ENCODE measurements at regions not wholly inside any gene's neighbourhood (a gene's known extent, or its start where the extent isn't known, plus 50 kb on each side); places are given as distances from the start of the nearest gene placed in this dataset.

DNA sequence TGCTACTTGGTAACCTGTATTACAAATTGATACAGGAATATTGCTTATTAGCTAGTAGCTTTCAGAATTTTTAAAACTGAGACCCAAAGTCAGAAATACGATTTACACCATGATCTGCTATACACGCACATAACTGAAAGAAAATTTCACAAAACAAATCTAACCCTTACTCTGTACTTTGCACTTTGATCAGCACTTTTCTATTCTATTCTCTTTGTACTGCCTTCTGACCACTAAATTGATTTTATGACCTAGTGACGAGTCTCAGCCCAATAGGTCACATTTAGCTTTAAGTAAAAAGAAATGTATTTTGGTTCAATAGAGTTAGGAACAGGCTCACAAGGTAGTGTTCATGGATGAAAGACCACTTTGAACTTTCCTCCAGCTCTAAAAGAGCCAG is 252.5 kb downstream of the TBX18 start:
- 83 to 95% methylated on average over 3 of the region's 3 CpGs for WGBS, 2 donors
- no peaks in the 10 kb centered on the region for H3K9me3 ChIP-seq (ENCODE audit: control insufficient read depth, low read length)
- no peak overlapping the region for H3K4me3 ChIP-seq (ENCODE audit: low read length in 2 of 2)
- H3K27ac ChIP-seq (ENCODE audit: low read depth in 1 of 2, low read length in 2 of 2), result no peak overlapping the region
- no peaks in the 10 kb centered on the region for H3K27me3 ChIP-seq (ENCODE audit: control insufficient read depth in 1 of 2, insufficient read depth in 2 of 2, low read length in 1 of 2)
- peaks cover 3 to 6% of the 10 kb centered on the region in 2 donors for H3K4me1 ChIP-seq (ENCODE audit: control insufficient read depth in 1 of 2, insufficient read depth in 2 of 2, low read length in 2 of 2)
- ATAC-seq (ENCODE audit: low FRiP score) (no peak), DNase-seq (no peak)
- no peaks in the 10 kb centered on the region for H3K36me3 ChIP-seq (ENCODE audit: control insufficient read depth in 1 of 2, insufficient read depth in 2 of 2, low read length in 1 of 2)
- intact Hi-C loops (cut with DNase I), result loop anchor here (5.0 to 10.0 kb wide), 4 partner anchors 45 to 253 kb away; partner anchors contain the start of gene TBX18 (in 2 of the 2)

DNA sequence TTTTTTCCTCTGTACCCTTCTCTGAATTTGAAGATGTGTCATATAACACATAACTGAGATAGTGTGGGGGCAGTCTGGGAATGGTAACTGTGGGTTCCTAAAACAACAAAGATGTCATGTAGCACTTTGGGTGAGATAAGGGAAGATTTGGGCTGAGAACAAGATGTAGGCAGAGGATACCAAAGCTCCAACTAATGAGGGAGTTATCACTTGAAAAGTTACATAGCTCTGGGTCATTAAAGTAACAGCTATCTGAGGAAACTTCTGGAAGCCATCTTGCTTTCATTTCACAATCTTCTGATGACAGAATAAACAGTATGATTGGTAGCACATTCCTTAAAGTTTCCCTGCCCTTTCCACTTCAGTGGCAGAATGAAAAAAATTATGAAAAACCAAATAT is 255.4 kb downstream of the TBX18 start:
- DNase-seq, result no peak
- no peaks in the 10 kb centered on the region for H3K9me3 ChIP-seq (ENCODE audit: control insufficient read depth, low read length)
- H3K4me3 ChIP-seq (ENCODE audit: low read length in 2 of 2), result no peak overlapping the region
- peaks cover 0 to 4% of the 10 kb centered on the region in 2 donors for H3K4me1 ChIP-seq (ENCODE audit: control insufficient read depth in 1 of 2, insufficient read depth in 2 of 2, low read length in 2 of 2)
- no peak overlapping the region for H3K27ac ChIP-seq (ENCODE audit: low read depth in 1 of 2, low read length in 2 of 2)
- no peaks in the 10 kb centered on the region for H3K36me3 ChIP-seq (ENCODE audit: control insufficient read depth in 1 of 2, insufficient read depth in 2 of 2, low read length in 1 of 2)
- ATAC-seq (ENCODE audit: low FRiP score), result no peak
- intact Hi-C loops (cut with DNase I), result no loop called here
- H3K27me3 ChIP-seq (ENCODE audit: control insufficient read depth in 1 of 2, insufficient read depth in 2 of 2, low read length in 1 of 2), result no peaks in the 10 kb centered on the region

GRCh38 chr6:84508334-84508733 is 256.1 kb downstream of the TBX18 start:
- Histone ChIP-seq H3K27me3 (ENCODE audit: control insufficient read depth in 1 of 2, insufficient read depth in 2 of 2, low read length in 1 of 2) (no peaks in the 10 kb centered on the region), H3K4me3 (ENCODE audit: low read length in 2 of 2) (no peak overlapping the region), H3K9me3 (ENCODE audit: control insufficient read depth, low read length) (no peaks in the 10 kb centered on the region), H3K4me1 (ENCODE audit: control insufficient read depth in 1 of 2, insufficient read depth in 2 of 2, low read length in 2 of 2) (peaks cover 0 to 4% of the 10 kb centered on the region in 2 donors), H3K27ac (ENCODE audit: low read depth in 1 of 2, low read length in 2 of 2) (no peak overlapping the region), H3K36me3 (ENCODE audit: control insufficient read depth in 1 of 2, insufficient read depth in 2 of 2, low read length in 1 of 2) (no peaks in the 10 kb centered on the region)
- ATAC-seq (ENCODE audit: low FRiP score), result no peak
- no peak for DNase-seq
- intact Hi-C loops (cut with DNase I), result no loop called here

GRCh38 chr6:84504025-84504424 is 260.4 kb downstream of the TBX18 start:
- H3K27ac ChIP-seq (ENCODE audit: low read depth in 1 of 2, low read length in 2 of 2), result no peak overlapping the region
- no peaks in the 10 kb centered on the region for H3K36me3 ChIP-seq (ENCODE audit: control insufficient read depth in 1 of 2, insufficient read depth in 2 of 2, low read length in 1 of 2)
- ATAC-seq (ENCODE audit: low FRiP score) (no peak), DNase-seq (no peak)
- no peaks in the 10 kb centered on the region for H3K27me3 ChIP-seq (ENCODE audit: control insufficient read depth in 1 of 2, insufficient read depth in 2 of 2, low read length in 1 of 2)
- intact Hi-C loops (cut with DNase I), result no loop called here
- no peak overlapping the region for H3K4me3 ChIP-seq (ENCODE audit: low read length in 2 of 2)
- 95% methylated on average over 2 of the region's 2 CpGs for WGBS, 2 donors
- H3K9me3 ChIP-seq (ENCODE audit: control insufficient read depth, low read length), result no peaks in the 10 kb centered on the region
- H3K4me1 ChIP-seq (ENCODE audit: control insufficient read depth in 1 of 2, insufficient read depth in 2 of 2, low read length in 2 of 2), result peaks cover 0 to 2% of the 10 kb centered on the region in 2 donors

- H3K36me3 ChIP-seq (ENCODE audit: control insufficient read depth in 1 of 2, insufficient read depth in 2 of 2, low read length in 1 of 2), result no peaks in the 10 kb centered on the region
- peaks cover 0 to 2% of the 10 kb centered on the region in 2 donors for H3K4me1 ChIP-seq (ENCODE audit: control insufficient read depth in 1 of 2, insufficient read depth in 2 of 2, low read length in 2 of 2)
- no peaks in the 10 kb centered on the region for H3K27me3 ChIP-seq (ENCODE audit: control insufficient read depth in 1 of 2, insufficient read depth in 2 of 2, low read length in 1 of 2)
- no peak overlapping the region for H3K4me3 ChIP-seq (ENCODE audit: low read length in 2 of 2)
- H3K27ac ChIP-seq (ENCODE audit: low read depth in 1 of 2, low read length in 2 of 2), result no peak overlapping the region
- no peaks in the 10 kb centered on the region for H3K9me3 ChIP-seq (ENCODE audit: control insufficient read depth, low read length)
- ATAC-seq (ENCODE audit: low FRiP score) (no peak), DNase-seq (no peak)
- 85 to 91% methylated on average over 3 of the region's 3 CpGs for WGBS, 2 donors
- intact Hi-C loops (cut with DNase I), result no loop called here
These were observed 263.1 kb downstream of the TBX18 start for GRCh38 chr6:84501315-84501714.

GRCh38 chr6:84500726-84501125 is 263.7 kb downstream of the TBX18 start:
- WGBS, 2 donors, result 60 to 67% methylated on average over 3 of the region's 3 CpGs
- Histone ChIP-seq H3K4me3 (ENCODE audit: low read length in 2 of 2) (no peak overlapping the region), H3K4me1 (ENCODE audit: control insufficient read depth in 1 of 2, insufficient read depth in 2 of 2, low read length in 2 of 2) (peaks cover 0 to 2% of the 10 kb centered on the region in 2 donors), H3K27ac (ENCODE audit: low read depth in 1 of 2, low read length in 2 of 2) (no peak overlapping the region), H3K27me3 (ENCODE audit: control insufficient read depth in 1 of 2, insufficient read depth in 2 of 2, low read length in 1 of 2) (no peaks in the 10 kb centered on the region), H3K9me3 (ENCODE audit: control insufficient read depth, low read length) (no peaks in the 10 kb centered on the region), H3K36me3 (ENCODE audit: control insufficient read depth in 1 of 2, insufficient read depth in 2 of 2, low read length in 1 of 2) (no peaks in the 10 kb centered on the region)
- intact Hi-C loops (cut with DNase I), result no loop called here
- no peak for DNase-seq
- no peak for ATAC-seq (ENCODE audit: low FRiP score)

DNA sequence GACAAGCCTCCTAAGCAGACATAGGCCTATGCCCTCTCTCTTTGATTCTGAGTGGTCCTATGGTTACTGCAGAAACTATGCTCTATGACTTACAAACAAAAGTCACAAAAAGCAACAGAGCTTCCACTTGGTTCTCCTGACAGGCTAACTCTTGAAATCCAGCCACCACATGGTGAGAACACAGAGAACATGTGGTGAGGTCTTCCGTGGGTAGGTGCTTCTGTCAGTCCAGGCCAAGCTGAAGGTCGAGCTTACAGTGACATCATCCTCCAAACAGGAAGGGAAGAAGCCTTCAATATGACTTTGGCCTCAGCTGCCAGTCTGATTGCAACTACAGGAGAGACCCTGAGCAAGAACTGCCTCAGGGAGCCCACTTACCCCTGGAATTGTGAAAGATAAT is 265.5 kb downstream of the TBX18 start:
- H3K9me3 ChIP-seq (ENCODE audit: control insufficient read depth, low read length), result no peaks in the 10 kb centered on the region
- H3K4me3 ChIP-seq (ENCODE audit: low read length in 2 of 2), result no peak overlapping the region
- no peak for ATAC-seq (ENCODE audit: low FRiP score)
- DNase-seq, result no peak
- peaks cover 0 to 2% of the 10 kb centered on the region in 2 donors for H3K4me1 ChIP-seq (ENCODE audit: control insufficient read depth in 1 of 2, insufficient read depth in 2 of 2, low read length in 2 of 2)
- H3K27ac ChIP-seq (ENCODE audit: low read depth in 1 of 2, low read length in 2 of 2), result no peak overlapping the region
- no peaks in the 10 kb centered on the region for H3K27me3 ChIP-seq (ENCODE audit: control insufficient read depth in 1 of 2, insufficient read depth in 2 of 2, low read length in 1 of 2)
- 71 to 76% methylated on average over 2 of the region's 2 CpGs for WGBS, 2 donors
- no peaks in the 10 kb centered on the region for H3K36me3 ChIP-seq (ENCODE audit: control insufficient read depth in 1 of 2, insufficient read depth in 2 of 2, low read length in 1 of 2)
- intact Hi-C loops (cut with DNase I), result no loop called here

GRCh38 chr6:84492241-84493165 is 265.1 kb upstream of the CEP162 start:
- intact Hi-C loops (cut with DNase I), result no loop called here
- no peaks in the 10 kb centered on the region for H3K36me3 ChIP-seq (ENCODE audit: control insufficient read depth in 1 of 2, insufficient read depth in 2 of 2, low read length in 1 of 2)
- ATAC-seq (ENCODE audit: low FRiP score) (peak; percentile 52), DNase-seq (no peak)
- no peaks in the 10 kb centered on the region for H3K9me3 ChIP-seq (ENCODE audit: control insufficient read depth, low read length)
- peaks cover 0 to 4% of the 10 kb centered on the region in 2 donors for H3K4me1 ChIP-seq (ENCODE audit: control insufficient read depth in 1 of 2, insufficient read depth in 2 of 2, low read length in 2 of 2)
- H3K27ac ChIP-seq (ENCODE audit: low read depth in 1 of 2, low read length in 2 of 2), result peak overlapping the region; percentile 25 to 51
- no peak overlapping the region for H3K4me3 ChIP-seq (ENCODE audit: low read length in 2 of 2)
- 47 to 56% methylated on average over 13 of the region's 13 CpGs for WGBS, 2 donors
- H3K27me3 ChIP-seq (ENCODE audit: control insufficient read depth in 1 of 2, insufficient read depth in 2 of 2, low read length in 1 of 2), result no peaks in the 10 kb centered on the region

- Histone ChIP-seq H3K36me3 (ENCODE audit: control insufficient read depth in 1 of 2, insufficient read depth in 2 of 2, low read length in 1 of 2) (no peaks in the 10 kb centered on the region), H3K27me3 (ENCODE audit: control insufficient read depth in 1 of 2, insufficient read depth in 2 of 2, low read length in 1 of 2) (no peaks in the 10 kb centered on the region), H3K27ac (ENCODE audit: low read depth in 1 of 2, low read length in 2 of 2) (no peak overlapping the region), H3K4me3 (ENCODE audit: low read length in 2 of 2) (no peak overlapping the region), H3K4me1 (ENCODE audit: control insufficient read depth in 1 of 2, insufficient read depth in 2 of 2, low read length in 2 of 2) (peaks cover 0 to 4% of the 10 kb centered on the region in 2 donors), H3K9me3 (ENCODE audit: control insufficient read depth, low read length) (no peaks in the 10 kb centered on the region)
- intact Hi-C loops (cut with DNase I), result no loop called here
- DNase-seq (no peak), ATAC-seq (ENCODE audit: low FRiP score) (no peak)
- 92 to 97% methylated on average over 1 of the region's 1 CpG for WGBS, 2 donors
These were observed 262.2 kb upstream of the CEP162 start for GRCh38 chr6:84489598-84489997.

Data from aorta (tissue), 5 donors.